ENCODE measurements at regions not wholly inside any gene's neighbourhood (a gene's known extent, or its start where the extent isn't known, plus 50 kb on each side); places are given as distances from the start of the nearest gene placed in this dataset.

DNA sequence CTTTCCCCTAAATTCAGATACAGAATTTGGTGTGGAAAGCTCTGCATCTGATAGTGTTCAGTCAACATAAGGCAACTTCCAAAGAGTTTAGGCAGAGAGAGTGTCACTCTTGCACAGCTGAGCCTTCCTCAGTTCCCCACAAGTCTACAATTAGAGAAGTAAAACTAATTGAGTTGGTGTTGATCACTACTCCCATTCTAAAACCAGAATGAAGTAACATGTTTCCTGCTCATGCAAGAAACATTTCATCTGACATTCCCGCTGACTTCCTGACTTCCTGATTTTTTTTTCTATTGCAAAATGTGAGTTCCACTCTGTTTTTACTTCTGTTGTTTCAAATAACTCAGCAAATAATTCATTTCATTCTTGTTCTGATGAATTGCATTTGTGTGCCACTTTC is 271.0 kb downstream of the ALG10B start:
- TF ChIP-seq POLR2A (IDR thresholded peaks at IDR 0.05; ENCODE audit: low read length): no peak
- TF ChIP-seq GATA1 (IDR thresholded peaks at IDR 0.05; ENCODE audit: low read depth, low read length): no peak

Measured in erythroblast (primary cell).